ENCODE measurements at regions not wholly inside any gene's neighbourhood (a gene's known extent, or its start where the extent isn't known, plus 50 kb on each side); places are given as distances from the start of the nearest gene placed in this dataset.

GRCh38 chr1:58909914-58910681 lies 126.3 kb upstream of the JUN start:
- DNase-seq (ENCODE audit: low read depth in 2 of 2): no peak
- TF ChIP-seq CTCF (IDR thresholded peaks at IDR 0.05; ENCODE audit: low read depth, low read length): no peak
- no peak overlapping the region for H3K4me3 ChIP-seq (replicated peaks in 1 of 2; ENCODE audit: low read depth in 2 of 2, low read length in 2 of 2)

GRCh38 chr1:58911841-58912499 lies 128.1 kb upstream of the JUN start:
- TF ChIP-seq CTCF (IDR thresholded peaks at IDR 0.05; ENCODE audit: low read depth, low read length): no peak
- no peak overlapping the region for H3K4me3 ChIP-seq (replicated peaks in 1 of 2; ENCODE audit: low read depth in 2 of 2, low read length in 2 of 2)
- no peak for DNase-seq (ENCODE audit: low read depth in 2 of 2)

- no peak for TF ChIP-seq CTCF (IDR thresholded peaks at IDR 0.05; ENCODE audit: low read depth, low read length)
- DNase-seq (ENCODE audit: low read depth in 2 of 2): no peak
- H3K4me3 ChIP-seq (replicated peaks in 1 of 2; ENCODE audit: low read depth in 2 of 2, low read length in 2 of 2): no peak overlapping the region
These were observed 131.1 kb upstream of the JUN start for GRCh38 chr1:58914925-58915324.

GRCh38 chr1:58917436-58917835 lies 133.6 kb upstream of the JUN start:
- no peak for DNase-seq (ENCODE audit: low read depth in 2 of 2)
- TF ChIP-seq CTCF (IDR thresholded peaks at IDR 0.05; ENCODE audit: low read depth, low read length): no peak
- H3K4me3 ChIP-seq (replicated peaks in 1 of 2; ENCODE audit: low read depth in 2 of 2, low read length in 2 of 2): no peak overlapping the region

GRCh38 chr1:58919226-58919958 lies 135.5 kb upstream of the JUN start:
- no peak for DNase-seq (ENCODE audit: low read depth in 2 of 2)
- no peak overlapping the region for H3K4me3 ChIP-seq (replicated peaks in 1 of 2; ENCODE audit: low read depth in 2 of 2, low read length in 2 of 2)
- TF ChIP-seq CTCF (IDR thresholded peaks at IDR 0.05; ENCODE audit: low read depth, low read length): no peak

GRCh38 chr1:58919959-58920321 lies 136.1 kb upstream of the JUN start:
- H3K4me3 ChIP-seq (replicated peaks in 1 of 2; ENCODE audit: low read depth in 2 of 2, low read length in 2 of 2): no peak overlapping the region
- DNase-seq (ENCODE audit: low read depth in 2 of 2): no peak
- no peak for TF ChIP-seq CTCF (IDR thresholded peaks at IDR 0.05; ENCODE audit: low read depth, low read length)

Data from cardiac fibroblast (primary cell).